ENCODE measurements at regions not wholly inside any gene's neighbourhood (a gene's known extent, or its start where the extent isn't known, plus 50 kb on each side); places are given as distances from the start of the nearest gene placed in this dataset.

DNA sequence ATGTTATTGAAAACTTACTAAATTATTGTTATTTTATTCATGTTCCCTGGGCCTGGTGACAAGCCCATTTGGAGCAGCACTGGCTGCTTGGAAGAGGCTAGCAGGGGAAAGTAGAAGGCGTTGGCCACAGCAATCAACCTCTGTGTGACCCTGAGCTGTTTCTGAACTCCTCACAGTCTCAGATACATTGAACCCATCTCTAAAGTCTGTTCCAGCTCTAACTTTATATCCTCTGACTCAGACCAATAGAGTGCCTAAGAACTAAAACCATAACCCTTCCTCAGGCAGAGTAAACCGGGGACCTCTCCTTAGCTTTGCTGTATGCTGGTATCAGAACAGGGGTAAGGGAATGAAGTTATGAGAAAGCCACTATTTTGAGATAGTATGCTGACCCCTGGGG, 96.4 kb upstream of the NOL4 start (continued):
- TF ChIP-seq, protein P1, sequence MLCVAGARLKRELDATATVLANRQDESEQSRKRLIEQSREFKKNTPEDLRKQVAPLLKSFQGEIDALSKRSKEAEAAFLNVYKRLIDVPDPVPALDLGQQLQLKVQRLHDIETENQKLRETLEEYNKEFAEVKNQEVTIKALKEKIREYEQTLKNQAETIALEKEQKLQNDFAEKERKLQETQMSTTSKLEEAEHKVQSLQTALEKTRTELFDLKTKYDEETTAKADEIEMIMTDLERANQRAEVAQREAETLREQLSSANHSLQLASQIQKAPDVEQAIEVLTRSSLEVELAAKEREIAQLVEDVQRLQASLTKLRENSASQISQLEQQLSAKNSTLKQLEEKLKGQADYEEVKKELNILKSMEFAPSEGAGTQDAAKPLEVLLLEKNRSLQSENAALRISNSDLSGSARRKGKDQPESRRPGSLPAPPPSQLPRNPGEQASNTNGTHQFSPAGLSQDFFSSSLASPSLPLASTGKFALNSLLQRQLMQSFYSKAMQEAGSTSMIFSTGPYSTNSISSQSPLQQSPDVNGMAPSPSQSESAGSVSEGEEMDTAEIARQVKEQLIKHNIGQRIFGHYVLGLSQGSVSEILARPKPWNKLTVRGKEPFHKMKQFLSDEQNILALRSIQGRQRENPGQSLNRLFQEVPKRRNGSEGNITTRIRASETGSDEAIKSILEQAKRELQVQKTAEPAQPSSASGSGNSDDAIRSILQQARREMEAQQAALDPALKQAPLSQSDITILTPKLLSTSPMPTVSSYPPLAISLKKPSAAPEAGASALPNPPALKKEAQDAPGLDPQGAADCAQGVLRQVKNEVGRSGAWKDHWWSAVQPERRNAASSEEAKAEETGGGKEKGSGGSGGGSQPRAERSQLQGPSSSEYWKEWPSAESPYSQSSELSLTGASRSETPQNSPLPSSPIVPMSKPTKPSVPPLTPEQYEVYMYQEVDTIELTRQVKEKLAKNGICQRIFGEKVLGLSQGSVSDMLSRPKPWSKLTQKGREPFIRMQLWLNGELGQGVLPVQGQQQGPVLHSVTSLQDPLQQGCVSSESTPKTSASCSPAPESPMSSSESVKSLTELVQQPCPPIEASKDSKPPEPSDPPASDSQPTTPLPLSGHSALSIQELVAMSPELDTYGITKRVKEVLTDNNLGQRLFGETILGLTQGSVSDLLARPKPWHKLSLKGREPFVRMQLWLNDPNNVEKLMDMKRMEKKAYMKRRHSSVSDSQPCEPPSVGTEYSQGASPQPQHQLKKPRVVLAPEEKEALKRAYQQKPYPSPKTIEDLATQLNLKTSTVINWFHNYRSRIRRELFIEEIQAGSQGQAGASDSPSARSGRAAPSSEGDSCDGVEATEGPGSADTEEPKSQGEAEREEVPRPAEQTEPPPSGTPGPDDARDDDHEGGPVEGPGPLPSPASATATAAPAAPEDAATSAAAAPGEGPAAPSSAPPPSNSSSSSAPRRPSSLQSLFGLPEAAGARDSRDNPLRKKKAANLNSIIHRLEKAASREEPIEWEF (IDR thresholded peaks at IDR 0.05; ENCODE audit: insufficient replicate concordance, low read depth, low read length) = no peak
- TF ChIP-seq, protein P2, sequence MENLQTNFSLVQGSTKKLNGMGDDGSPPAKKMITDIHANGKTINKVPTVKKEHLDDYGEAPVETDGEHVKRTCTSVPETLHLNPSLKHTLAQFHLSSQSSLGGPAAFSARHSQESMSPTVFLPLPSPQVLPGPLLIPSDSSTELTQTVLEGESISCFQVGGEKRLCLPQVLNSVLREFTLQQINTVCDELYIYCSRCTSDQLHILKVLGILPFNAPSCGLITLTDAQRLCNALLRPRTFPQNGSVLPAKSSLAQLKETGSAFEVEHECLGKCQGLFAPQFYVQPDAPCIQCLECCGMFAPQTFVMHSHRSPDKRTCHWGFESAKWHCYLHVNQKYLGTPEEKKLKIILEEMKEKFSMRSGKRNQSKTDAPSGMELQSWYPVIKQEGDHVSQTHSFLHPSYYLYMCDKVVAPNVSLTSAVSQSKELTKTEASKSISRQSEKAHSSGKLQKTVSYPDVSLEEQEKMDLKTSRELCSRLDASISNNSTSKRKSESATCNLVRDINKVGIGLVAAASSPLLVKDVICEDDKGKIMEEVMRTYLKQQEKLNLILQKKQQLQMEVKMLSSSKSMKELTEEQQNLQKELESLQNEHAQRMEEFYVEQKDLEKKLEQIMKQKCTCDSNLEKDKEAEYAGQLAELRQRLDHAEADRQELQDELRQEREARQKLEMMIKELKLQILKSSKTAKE (IDR thresholded peaks at IDR 0.05; ENCODE audit: low read depth, poor library complexity, severe bottlenecking) = peak; percentile 52
- TF ChIP-seq NBN (IDR thresholded peaks at IDR 0.05) = no peak
- TF ChIP-seq, protein P3, sequence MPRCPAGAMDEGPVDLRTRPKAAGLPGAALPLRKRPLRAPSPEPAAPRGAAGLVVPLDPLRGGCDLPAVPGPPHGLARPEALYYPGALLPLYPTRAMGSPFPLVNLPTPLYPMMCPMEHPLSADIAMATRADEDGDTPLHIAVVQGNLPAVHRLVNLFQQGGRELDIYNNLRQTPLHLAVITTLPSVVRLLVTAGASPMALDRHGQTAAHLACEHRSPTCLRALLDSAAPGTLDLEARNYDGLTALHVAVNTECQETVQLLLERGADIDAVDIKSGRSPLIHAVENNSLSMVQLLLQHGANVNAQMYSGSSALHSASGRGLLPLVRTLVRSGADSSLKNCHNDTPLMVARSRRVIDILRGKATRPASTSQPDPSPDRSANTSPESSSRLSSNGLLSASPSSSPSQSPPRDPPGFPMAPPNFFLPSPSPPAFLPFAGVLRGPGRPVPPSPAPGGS (IDR thresholded peaks at IDR 0.05; ENCODE audit: borderline replicate concordance, insufficient read depth, low read depth, low read length, poor library complexity, severe bottlenecking) = peak; percentile 34
- no peak for TF ChIP-seq RCOR1 (conservative IDR thresholded peaks at IDR 0.05; ENCODE audit: low read depth, low read length)
- TF ChIP-seq NR2C1 (IDR thresholded peaks at IDR 0.05) = no peak
- peak in 1 of 2 experiments; percentile 38; a peak in 1 of 4 replicates for TF ChIP-seq ETV6 (conservative IDR thresholded peaks at IDR 0.05 in 1 of 2, IDR thresholded peaks at IDR 0.05 in 1 of 2; ENCODE audit: borderline replicate concordance in 1 of 2, low read depth in 1 of 2)
- peak in 1 of 2 experiments; percentile 19; a peak in 1 of 4 replicates for TF ChIP-seq IKZF2 (IDR thresholded peaks at IDR 0.05)
- TF ChIP-seq YBX1 (IDR thresholded peaks at IDR 0.05) = no peak
- TF ChIP-seq FOXK2 (IDR thresholded peaks at IDR 0.05) = no peak
- TF ChIP-seq, protein P4, sequence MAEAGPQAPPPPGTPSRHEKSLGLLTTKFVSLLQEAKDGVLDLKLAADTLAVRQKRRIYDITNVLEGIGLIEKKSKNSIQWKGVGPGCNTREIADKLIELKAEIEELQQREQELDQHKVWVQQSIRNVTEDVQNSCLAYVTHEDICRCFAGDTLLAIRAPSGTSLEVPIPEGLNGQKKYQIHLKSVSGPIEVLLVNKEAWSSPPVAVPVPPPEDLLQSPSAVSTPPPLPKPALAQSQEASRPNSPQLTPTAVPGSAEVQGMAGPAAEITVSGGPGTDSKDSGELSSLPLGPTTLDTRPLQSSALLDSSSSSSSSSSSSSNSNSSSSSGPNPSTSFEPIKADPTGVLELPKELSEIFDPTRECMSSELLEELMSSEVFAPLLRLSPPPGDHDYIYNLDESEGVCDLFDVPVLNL (IDR thresholded peaks at IDR 0.05; ENCODE audit: low read depth, low read length) = no peak
- no peak for TF ChIP-seq PML (IDR thresholded peaks at IDR 0.05; ENCODE audit: low read length)
- TF ChIP-seq IRF4 (IDR thresholded peaks at IDR 0.05; ENCODE audit: low read depth, low read length) = peak; percentile 79
- no peak for TF ChIP-seq POLR2AphosphoS2 (IDR thresholded peaks at IDR 0.05; ENCODE audit: low read depth, low read length)
- TF ChIP-seq SIN3A (IDR thresholded peaks at IDR 0.05; ENCODE audit: low read depth, low read length) = no peak
- no peak for TF ChIP-seq YY1 (IDR thresholded peaks at IDR 0.05; ENCODE audit: low read depth, low read length)
- no peak for TF ChIP-seq KAT2A (conservative IDR thresholded peaks at IDR 0.05; ENCODE audit: control insufficient read depth, low read depth, low read length)
- no peak for TF ChIP-seq ZNF384 (IDR thresholded peaks at IDR 0.05; ENCODE audit: borderline replicate concordance, low read depth, low read length)
- TF ChIP-seq, protein P5, sequence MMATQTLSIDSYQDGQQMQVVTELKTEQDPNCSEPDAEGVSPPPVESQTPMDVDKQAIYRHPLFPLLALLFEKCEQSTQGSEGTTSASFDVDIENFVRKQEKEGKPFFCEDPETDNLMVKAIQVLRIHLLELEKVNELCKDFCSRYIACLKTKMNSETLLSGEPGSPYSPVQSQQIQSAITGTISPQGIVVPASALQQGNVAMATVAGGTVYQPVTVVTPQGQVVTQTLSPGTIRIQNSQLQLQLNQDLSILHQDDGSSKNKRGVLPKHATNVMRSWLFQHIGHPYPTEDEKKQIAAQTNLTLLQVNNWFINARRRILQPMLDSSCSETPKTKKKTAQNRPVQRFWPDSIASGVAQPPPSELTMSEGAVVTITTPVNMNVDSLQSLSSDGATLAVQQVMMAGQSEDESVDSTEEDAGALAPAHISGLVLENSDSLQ (IDR thresholded peaks at IDR 0.05) = no peak
- no peak for TF ChIP-seq SPI1 (IDR thresholded peaks at IDR 0.05; ENCODE audit: borderline replicate concordance, insufficient read depth, low read depth, low read length)
- TF ChIP-seq NFYB (IDR thresholded peaks at IDR 0.05; ENCODE audit: insufficient read depth, low read depth, low read length) = no peak

Data from GM12878 (cell line).